K562 (cell line): ENCODE measurements at regions not wholly inside any gene's neighbourhood (a gene's known extent, or its start where the extent isn't known, plus 50 kb on each side); places are given as distances from the start of the nearest gene placed in this dataset.

Experiments
- ATAC-seq: fragments of 200-7000 bp; cut with Tn5 transposase; 3 replicates; pipeline ENCODE4 v1.9.1; 2020; ENCODE audit warnings: moderate library complexity
- BruUV-seq: library from RNA; stranded (reverse); fragments of 400-500 nt; replicated peaks from 2 replicates; lab custom pipeline; 2021; lab: Mats Ljungman, UMichigan
- CTCF ChIA-PET: fragments of 300-600 bp; formaldehyde crosslinking; extraction: SDS; loops from one replicate; lab custom pipeline; 2021; ENCODE audit warnings: low intra/inter-chr PET ratio; lab: Yijun Ruan, JAX
- POLR2A ChIA-PET: fragments of 300-600, 350-650 bp; sonication (Branson Sonifier 250); formaldehyde crosslinking; extraction: SDS; loops from one replicate; lab custom pipeline; 2021; ENCODE audit warnings: antibody characterized with exemption, inconsistent platforms; lab: Yijun Ruan, JAX
- DNase-seq, 4 experiments: peaks; one replicate each; pipeline versions ENCODE4 v3.0.0 to v3.0.0-alpha.2; 2011 to 2018; ENCODE audit warnings: low spot score in 3 of 4, mixed read lengths in 3 of 4; ENCODE audit errors: extremely low read depth in 1 of 4
- FAIRE-seq: peaks from 2 replicates; lab custom pipeline; 2011; peaks lifted over from hg19 to GRCh38; lab: Jason Lieb, UNC
- H2AFZ ChIP-seq: 2 replicates; pipeline ENCODE4 v1.6.0; 2011; ENCODE audit warnings: low read depth, low read length, control low read depth, inconsistent platforms
- H3K27ac ChIP-seq: fragments of 200-600 bp; 3 replicates; pipeline ENCODE4 v1.8.0; 2011; ENCODE audit warnings: low read depth, mild to moderate bottlenecking, control low read depth, inconsistent platforms, low read length, moderate library complexity, mixed read lengths; ENCODE audit errors: extremely low read depth
- H3K27me3 ChIP-seq, 2 experiments: fragments of 300-600 bp in 1 of 2; 2 replicates in 1 of 2; 3 replicates in 1 of 2; pipeline versions ENCODE4 v1.6.0 to v1.8.0; 2011; ENCODE audit warnings: inconsistent platforms in 2 of 2, low read length in 2 of 2, mild to moderate bottlenecking in 1 of 2, mixed read lengths in 1 of 2, moderate library complexity in 1 of 2; ENCODE audit not compliant: control insufficient read depth in 2 of 2, insufficient read depth in 2 of 2
- H3K36me3 ChIP-seq: fragments of 300-600 bp; 3 replicates; pipeline ENCODE4 v1.8.0; 2011; ENCODE audit warnings: mild to moderate bottlenecking, low read length, inconsistent platforms; ENCODE audit not compliant: control insufficient read depth, insufficient read depth
- H3K4me1 ChIP-seq, 2 experiments: fragments of 200-600 bp in 1 of 2; replicated peaks in 1 of 2; 2 replicates in 1 of 2; 3 replicates in 1 of 2; pipeline versions ENCODE4 v1.5.1 to v1.8.0; 2011; ENCODE audit warnings: inconsistent platforms in 2 of 2, low read length in 2 of 2, mild to moderate bottlenecking in 1 of 2, mixed read lengths in 1 of 2, moderate library complexity in 1 of 2; ENCODE audit not compliant: control insufficient read depth in 2 of 2, insufficient read depth in 2 of 2
- H3K4me2 ChIP-seq: 2 replicates; pipeline ENCODE4 v1.6.1; 2011; ENCODE audit warnings: low read length, control low read depth, inconsistent platforms, mixed read lengths; ENCODE audit not compliant: insufficient read depth
- H3K4me3 ChIP-seq: fragments of 200-600 bp; sonication (generic), shearing (Covaris generic); 2 replicates; pipeline ENCODE4 v1.5.1; 2016; ENCODE audit warnings: control low read depth, inconsistent platforms
- H3K79me2 ChIP-seq: fragments of 200-600 bp; 3 replicates; pipeline ENCODE4 v1.8.0; 2011; ENCODE audit warnings: low read length, inconsistent platforms; ENCODE audit not compliant: control insufficient read depth, insufficient read depth
- H3K9ac ChIP-seq, 2 experiments: 2 replicates each; pipeline versions ENCODE4 v1.6.0 to v1.6.1; 2011; ENCODE audit warnings: low read depth in 2 of 2, low read length in 2 of 2, control low read depth in 1 of 2, inconsistent platforms in 1 of 2, mild to moderate bottlenecking in 1 of 2, mixed read lengths in 1 of 2; ENCODE audit not compliant: insufficient read depth in 1 of 2
- H3K9me1 ChIP-seq: one replicate; pipeline ENCODE4 v1.6.0; 2011; ENCODE audit warnings: inconsistent platforms, mild to moderate bottlenecking, low read length, moderate library complexity; ENCODE audit not compliant: control insufficient read depth, insufficient read depth
- H3K9me3 ChIP-seq: replicated peaks from 2 replicates; pipeline ENCODE4 v1.5.1; 2011; ENCODE audit warnings: low read depth, low read length, inconsistent platforms; ENCODE audit not compliant: control insufficient read depth, insufficient read depth
- H4K20me1 ChIP-seq: replicated peaks from 2 replicates; pipeline ENCODE4 v1.6.1; 2011; ENCODE audit warnings: low read length, inconsistent platforms, mixed read lengths; ENCODE audit not compliant: control insufficient read depth, insufficient read depth
- ARID2 ChIP-seq: fragments of 450-650 bp; IDR thresholded peaks from 2 replicates; pipeline ENCODE4 v1.6.1; 2017; ENCODE audit warnings: antibody characterized with exemption, mild to moderate bottlenecking
- SAFB2 ChIP-seq: fragments of 200-400 bp; formaldehyde crosslinking; IDR thresholded peaks from 2 replicates; pipeline ENCODE4 v1.6.1; 2018; ENCODE audit warnings: borderline replicate concordance, low read length, low read depth, moderate library complexity; ENCODE audit not compliant: severe bottlenecking
- YBX1 ChIP-seq: fragments of 450-650 bp; IDR thresholded peaks from 2 replicates; pipeline ENCODE4 v1.7.1; 2016; ENCODE audit warnings: mild to moderate bottlenecking
- ZNF165 ChIP-seq: fragments of 250-450 bp; sonication (Bioruptor Pico); IDR thresholded peaks from 2 replicates; pipeline ENCODE4 v1.4.0; 2020; ENCODE audit warnings: borderline replicate concordance
- ZNF57 ChIP-seq: fragments of 450-650 bp; formaldehyde crosslinking; IDR thresholded peaks from 2 replicates; pipeline ENCODE4 v1.4.0; 2020; ENCODE audit warnings: mild to moderate bottlenecking, moderate library complexity
- ZNF780A ChIP-seq: fragments of 250-450 bp; sonication (Bioruptor Pico); IDR thresholded peaks from 2 replicates; pipeline ENCODE4 v1.5.0; 2021; ENCODE audit warnings: mild to moderate bottlenecking
- WGBS: fragments of 100-300 bp; shearing (Covaris generic); methylation state at CpG from one replicate; pipeline ENCODE4 v1.1.6; 2016; ENCODE audit warnings: low coverage, mixed read lengths; ENCODE audit not compliant: insufficient coverage; ENCODE audit errors: missing lambda C conversion rate; 5-methylcytosine and 5-hydroxymethylcytosine counted together
- in situ Hi-C: fragments of 300-500 bp; cut with MboI; formaldehyde crosslinking; loops from 4 replicates; pipeline ENCODE4 v1.15.0; 2018; ENCODE audit warnings: inconsistent platforms, mixed read lengths
- intact Hi-C: fragments of 100-400 bp; cut with micrococcal nuclease; formaldehyde crosslinking; loops from 2 replicates; pipeline ENCODE4 v1.14.2; 2022
- TF ChIP-seq, protein P1 (sequence below): sonication (generic); formaldehyde crosslinking; IDR thresholded peaks from 2 replicates; pipeline ENCODE4 v1.8.1; 2023; ENCODE audit warnings: mild to moderate bottlenecking, missing genetic modification reagents, moderate library complexity
- TF ChIP-seq, protein P2 (sequence below): sonication (generic); formaldehyde crosslinking; IDR thresholded peaks from 2 replicates; pipeline ENCODE4 v1.8.0; 2023; ENCODE audit warnings: missing genetic modification reagents, mild to moderate bottlenecking, borderline replicate concordance

DNA sequence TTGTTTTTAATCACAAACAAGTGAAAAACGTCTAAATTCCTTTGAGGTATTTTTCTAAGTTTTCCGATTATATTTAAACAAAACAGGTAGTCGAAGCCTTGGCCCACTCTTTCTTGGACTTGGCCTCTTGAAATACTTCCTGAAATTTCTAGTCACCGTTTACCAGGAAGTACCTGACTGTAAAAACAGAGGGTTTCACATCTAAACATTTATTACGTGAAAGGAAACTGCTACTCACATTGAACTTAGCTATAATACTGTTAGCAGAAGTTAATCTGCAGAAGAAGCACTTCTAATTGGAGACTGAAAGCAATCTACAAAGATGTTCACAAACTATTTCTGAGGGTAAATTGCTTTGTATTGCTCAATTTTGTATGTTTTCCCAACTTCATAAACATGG lies 526.0 kb upstream of the ADGRL4 start:
- CTCF ChIA-PET: no interaction called here

More for the DNA sequence above, 526.0 kb upstream of the ADGRL4 start:
- H2AFZ ChIP-seq: no peak overlapping the region
- ATAC-seq (no peak), DNase-seq (no peak), FAIRE-seq (no peak)
- no peak overlapping the region for H3K4me2 ChIP-seq
- 0 out of 2 replicates have a peak, but pooled peaks cover 4% of the 10 kb centered on the region for H3K9me3 ChIP-seq
- 0% methylated on average over 5 of the region's 5 CpGs for WGBS
- H3K79me2 ChIP-seq: no peaks in the 10 kb centered on the region
- H3K27ac ChIP-seq: no peak overlapping the region
- TF ChIP-seq YBX1 (no peak), ZNF165 (no peak), SAFB2 (no peak), ARID2 (no peak), ZNF780A (no peak), ZNF57 (CRISPR knock-in tag) (no peak)
- TF ChIP-seq, protein P1, sequence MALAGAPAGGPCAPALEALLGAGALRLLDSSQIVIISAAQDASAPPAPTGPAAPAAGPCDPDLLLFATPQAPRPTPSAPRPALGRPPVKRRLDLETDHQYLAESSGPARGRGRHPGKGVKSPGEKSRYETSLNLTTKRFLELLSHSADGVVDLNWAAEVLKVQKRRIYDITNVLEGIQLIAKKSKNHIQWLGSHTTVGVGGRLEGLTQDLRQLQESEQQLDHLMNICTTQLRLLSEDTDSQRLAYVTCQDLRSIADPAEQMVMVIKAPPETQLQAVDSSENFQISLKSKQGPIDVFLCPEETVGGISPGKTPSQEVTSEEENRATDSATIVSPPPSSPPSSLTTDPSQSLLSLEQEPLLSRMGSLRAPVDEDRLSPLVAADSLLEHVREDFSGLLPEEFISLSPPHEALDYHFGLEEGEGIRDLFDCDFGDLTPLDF (CRISPR knock-in tag): no peak
- TF ChIP-seq, protein P2, sequence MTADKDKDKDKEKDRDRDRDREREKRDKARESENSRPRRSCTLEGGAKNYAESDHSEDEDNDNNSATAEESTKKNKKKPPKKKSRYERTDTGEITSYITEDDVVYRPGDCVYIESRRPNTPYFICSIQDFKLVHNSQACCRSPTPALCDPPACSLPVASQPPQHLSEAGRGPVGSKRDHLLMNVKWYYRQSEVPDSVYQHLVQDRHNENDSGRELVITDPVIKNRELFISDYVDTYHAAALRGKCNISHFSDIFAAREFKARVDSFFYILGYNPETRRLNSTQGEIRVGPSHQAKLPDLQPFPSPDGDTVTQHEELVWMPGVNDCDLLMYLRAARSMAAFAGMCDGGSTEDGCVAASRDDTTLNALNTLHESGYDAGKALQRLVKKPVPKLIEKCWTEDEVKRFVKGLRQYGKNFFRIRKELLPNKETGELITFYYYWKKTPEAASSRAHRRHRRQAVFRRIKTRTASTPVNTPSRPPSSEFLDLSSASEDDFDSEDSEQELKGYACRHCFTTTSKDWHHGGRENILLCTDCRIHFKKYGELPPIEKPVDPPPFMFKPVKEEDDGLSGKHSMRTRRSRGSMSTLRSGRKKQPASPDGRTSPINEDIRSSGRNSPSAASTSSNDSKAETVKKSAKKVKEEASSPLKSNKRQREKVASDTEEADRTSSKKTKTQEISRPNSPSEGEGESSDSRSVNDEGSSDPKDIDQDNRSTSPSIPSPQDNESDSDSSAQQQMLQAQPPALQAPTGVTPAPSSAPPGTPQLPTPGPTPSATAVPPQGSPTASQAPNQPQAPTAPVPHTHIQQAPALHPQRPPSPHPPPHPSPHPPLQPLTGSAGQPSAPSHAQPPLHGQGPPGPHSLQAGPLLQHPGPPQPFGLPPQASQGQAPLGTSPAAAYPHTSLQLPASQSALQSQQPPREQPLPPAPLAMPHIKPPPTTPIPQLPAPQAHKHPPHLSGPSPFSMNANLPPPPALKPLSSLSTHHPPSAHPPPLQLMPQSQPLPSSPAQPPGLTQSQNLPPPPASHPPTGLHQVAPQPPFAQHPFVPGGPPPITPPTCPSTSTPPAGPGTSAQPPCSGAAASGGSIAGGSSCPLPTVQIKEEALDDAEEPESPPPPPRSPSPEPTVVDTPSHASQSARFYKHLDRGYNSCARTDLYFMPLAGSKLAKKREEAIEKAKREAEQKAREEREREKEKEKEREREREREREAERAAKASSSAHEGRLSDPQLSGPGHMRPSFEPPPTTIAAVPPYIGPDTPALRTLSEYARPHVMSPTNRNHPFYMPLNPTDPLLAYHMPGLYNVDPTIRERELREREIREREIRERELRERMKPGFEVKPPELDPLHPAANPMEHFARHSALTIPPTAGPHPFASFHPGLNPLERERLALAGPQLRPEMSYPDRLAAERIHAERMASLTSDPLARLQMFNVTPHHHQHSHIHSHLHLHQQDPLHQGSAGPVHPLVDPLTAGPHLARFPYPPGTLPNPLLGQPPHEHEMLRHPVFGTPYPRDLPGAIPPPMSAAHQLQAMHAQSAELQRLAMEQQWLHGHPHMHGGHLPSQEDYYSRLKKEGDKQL (CRISPR knock-in tag): no peak
- H3K36me3 ChIP-seq: no peaks in the 10 kb centered on the region
- H3K4me1 ChIP-seq: no peaks in the 10 kb centered on the region
- H3K9me1 ChIP-seq: no peaks in the 10 kb centered on the region
- no peaks in the 10 kb centered on the region for H4K20me1 ChIP-seq
- H3K9ac ChIP-seq: no peak overlapping the region
- in situ Hi-C loops (no loop called here), intact Hi-C loops (no loop called here)
- no TSS peak for BruUV-seq
- POLR2A ChIA-PET: no interaction called here
- no peaks in the 10 kb centered on the region for H3K27me3 ChIP-seq
- no peak overlapping the region for H3K4me3 ChIP-seq
